Astrocyte (in vitro differentiated cells and primary cell): ENCODE measurements at regions not wholly inside any gene's neighbourhood (a gene's known extent, or its start where the extent isn't known, plus 50 kb on each side); places are given as distances from the start of the nearest gene placed in this dataset.
A peak's percentile ranks its signal among the peaks of the same experiment; 100 is the strongest.

Source experiments
- DNase-seq: peaks from one replicate; pipeline ENCODE4 v3.0.0-alpha.2; 2010; ENCODE audit warnings: low read depth
- FAIRE-seq: peaks from 2 replicates; lab custom pipeline; 2011; peaks lifted over from hg19 to GRCh38; lab: Jason Lieb, UNC
- H2AFZ ChIP-seq: 2 replicates; pipeline ENCODE4 v1.6.0; 2012; ENCODE audit warnings: low read depth, low read length, inconsistent platforms
- H3K27ac ChIP-seq: 2 replicates; pipeline ENCODE4 v1.5.1; 2011; ENCODE audit warnings: low read depth, low read length, inconsistent platforms
- H3K27me3 ChIP-seq: 2 replicates; pipeline ENCODE4 v1.6.0; 2011; ENCODE audit warnings: low read length, inconsistent platforms; ENCODE audit not compliant: insufficient read depth
- H3K36me3 ChIP-seq: 2 replicates; pipeline ENCODE4 v1.5.1; 2011; ENCODE audit warnings: low read length, inconsistent platforms; ENCODE audit not compliant: insufficient read depth
- H3K4me1 ChIP-seq: 2 replicates; pipeline ENCODE4 v1.5.1; 2011; ENCODE audit warnings: low read length, inconsistent platforms; ENCODE audit not compliant: insufficient read depth
- H3K4me2 ChIP-seq: 2 replicates; pipeline ENCODE4 v1.6.0; 2012; ENCODE audit warnings: low read length, inconsistent platforms
- H3K4me3 ChIP-seq: 2 replicates; pipeline ENCODE4 v1.5.1; 2011; ENCODE audit warnings: low read depth, mild to moderate bottlenecking, low read length, inconsistent platforms; ENCODE audit not compliant: insufficient read depth
- H3K79me2 ChIP-seq: 2 replicates; pipeline ENCODE4 v1.6.0; 2012; ENCODE audit warnings: mild to moderate bottlenecking, low read length, inconsistent platforms; ENCODE audit not compliant: insufficient read depth
- H3K9ac ChIP-seq: 2 replicates; pipeline ENCODE4 v1.6.0; 2012; ENCODE audit warnings: mild to moderate bottlenecking, low read length, inconsistent platforms
- H3K9me3 ChIP-seq: 2 replicates; pipeline ENCODE4 v1.5.1; 2012; ENCODE audit warnings: low read depth, mild to moderate bottlenecking, low read length, inconsistent platforms; ENCODE audit not compliant: insufficient read depth
- H4K20me1 ChIP-seq: 2 replicates; pipeline ENCODE4 v1.6.0; 2012; ENCODE audit warnings: low read length, inconsistent platforms; ENCODE audit not compliant: insufficient read depth
- H3K27ac Mint-ChIP-seq: one replicate; pipeline ENCODE4 v1.8.0; 2021; ENCODE audit warnings: mild to moderate bottlenecking, mixed read lengths; ENCODE audit not compliant: unreplicated experiment
- H3K27me3 Mint-ChIP-seq: one replicate; pipeline ENCODE4 v1.8.0; 2021; ENCODE audit warnings: low read depth, mixed read lengths; ENCODE audit not compliant: unreplicated experiment
- H3K36me3 Mint-ChIP-seq: one replicate; pipeline ENCODE4 v1.8.0; 2021; ENCODE audit warnings: low read depth, mixed read lengths; ENCODE audit not compliant: unreplicated experiment
- H3K4me1 Mint-ChIP-seq: one replicate; pipeline ENCODE4 v1.8.0; 2021; ENCODE audit warnings: low read depth, mixed read lengths; ENCODE audit not compliant: unreplicated experiment
- H3K4me3 Mint-ChIP-seq: one replicate; pipeline ENCODE4 v1.8.0; 2021; ENCODE audit warnings: mild to moderate bottlenecking, moderate library complexity, mixed read lengths; ENCODE audit not compliant: unreplicated experiment
- H3K9me3 Mint-ChIP-seq: one replicate; pipeline ENCODE4 v1.8.0; 2021; ENCODE audit warnings: mild to moderate bottlenecking, mixed read lengths; ENCODE audit not compliant: unreplicated experiment
- CTCF ChIP-seq: IDR thresholded peaks from 2 replicates; pipeline ENCODE4 v1.5.1; 2011; ENCODE audit warnings: low read depth, mild to moderate bottlenecking, inconsistent platforms, low read length, moderate library complexity; ENCODE audit not compliant: insufficient read depth
- EZH2 ChIP-seq: IDR thresholded peaks from 2 replicates; pipeline ENCODE4 v1.6.1; 2012; ENCODE audit warnings: mild to moderate bottlenecking, low read length, inconsistent platforms; ENCODE audit not compliant: insufficient read depth

GRCh38 chr1:233520261-233521191 lies 93.4 kb upstream of the KCNK1 start:
- H3K9me3 ChIP-seq, result no peaks in the 10 kb centered on the region
- Mint-ChIP-seq H3K4me1 (peaks cover 3% of the 10 kb centered on the region), H3K36me3 (no peaks in the 10 kb centered on the region), H3K9me3 (no peaks in the 10 kb centered on the region), H3K27ac (no peak overlapping the region), H3K4me3 (no peak overlapping the region), H3K27me3 (no peaks in the 10 kb centered on the region)
- H3K4me3 ChIP-seq, result no peak overlapping the region
- H3K9ac ChIP-seq, result no peak overlapping the region
- TF ChIP-seq EZH2, result no peak
- no peak for TF ChIP-seq CTCF
- FAIRE-seq (no peak), DNase-seq (peak; percentile 62)
- peak overlapping the region; percentile 65 for H2AFZ ChIP-seq
- no peak overlapping the region for H3K27ac ChIP-seq
- H3K79me2 ChIP-seq, result no peaks in the 10 kb centered on the region
- no peaks in the 10 kb centered on the region for H3K27me3 ChIP-seq
- no peaks in the 10 kb centered on the region for H3K4me1 ChIP-seq
- no peaks in the 10 kb centered on the region for H3K36me3 ChIP-seq
- peak overlapping the region; percentile 34 for H3K4me2 ChIP-seq
- no peaks in the 10 kb centered on the region for H4K20me1 ChIP-seq

- Histone ChIP-seq H3K27ac (no peak overlapping the region), H3K4me3 (no peak overlapping the region), H3K79me2 (no peaks in the 10 kb centered on the region), H3K4me1 (no peaks in the 10 kb centered on the region), H4K20me1 (no peaks in the 10 kb centered on the region), H3K9me3 (no peaks in the 10 kb centered on the region), H3K27me3 (no peaks in the 10 kb centered on the region), H2AFZ (no peak overlapping the region), H3K4me2 (no peak overlapping the region), H3K9ac (no peak overlapping the region), H3K36me3 (no peaks in the 10 kb centered on the region)
- FAIRE-seq (no peak), DNase-seq (no peak)
- Mint-ChIP-seq H3K27ac (no peak overlapping the region), H3K9me3 (no peaks in the 10 kb centered on the region), H3K4me1 (peaks cover 3% of the 10 kb centered on the region), H3K36me3 (no peaks in the 10 kb centered on the region), H3K27me3 (no peaks in the 10 kb centered on the region), H3K4me3 (no peak overlapping the region)
- TF ChIP-seq EZH2 (no peak), CTCF (no peak)
Measured at GRCh38 chr1:233523047-233523446, 90.9 kb upstream of the KCNK1 start.

- Histone ChIP-seq H3K4me1 (no peaks in the 10 kb centered on the region), H2AFZ (no peak overlapping the region), H3K4me3 (no peak overlapping the region), H3K79me2 (no peaks in the 10 kb centered on the region), H4K20me1 (no peaks in the 10 kb centered on the region), H3K27me3 (no peaks in the 10 kb centered on the region), H3K9me3 (no peaks in the 10 kb centered on the region), H3K9ac (no peak overlapping the region), H3K4me2 (no peak overlapping the region), H3K36me3 (no peaks in the 10 kb centered on the region), H3K27ac (no peak overlapping the region)
- Mint-ChIP-seq H3K4me1 (no peaks in the 10 kb centered on the region), H3K27me3 (no peaks in the 10 kb centered on the region), H3K9me3 (peaks cover 8% of the 10 kb centered on the region), H3K36me3 (no peaks in the 10 kb centered on the region), H3K4me3 (no peak overlapping the region), H3K27ac (no peak overlapping the region)
- no peak for FAIRE-seq
- TF ChIP-seq CTCF, result no peak
- TF ChIP-seq EZH2, result no peak
- DNase-seq, result no peak
Measured at GRCh38 chr1:233527818-233528217, 86.1 kb upstream of the KCNK1 start.
